ENCODE measurements at regions not wholly inside any gene's neighbourhood (a gene's known extent, or its start where the extent isn't known, plus 50 kb on each side); places are given as distances from the start of the nearest gene placed in this dataset.
"Not testable (repeated sequence)": the region's sequence is repeated elsewhere in the genome, so short reads cannot be mapped to it uniquely, and the experiment has no call there.

GRCh38 chr3:189385880-189386279 lies 214.1 kb downstream of the TPRG1 start:
- H3K4me3 Mint-ChIP-seq; H3K36me3 Mint-ChIP-seq (ENCODE audit: low read depth); H3K79me2 ChIP-seq (replicated peaks; ENCODE audit: insufficient read depth); H3K27ac Mint-ChIP-seq; H4K20me1 ChIP-seq (replicated peaks; ENCODE audit: insufficient read depth); H3K27ac ChIP-seq (ENCODE audit: low read depth); H3F3A ChIP-seq (replicated peaks; ENCODE audit: low read depth); ATAC-seq; H3K4me3 ChIP-seq; H3K36me3 ChIP-seq (ENCODE audit: insufficient read depth); H3K9me2 ChIP-seq (ENCODE audit: insufficient read depth); H3K4me2 ChIP-seq; H3K27me3 Mint-ChIP-seq (ENCODE audit: insufficient read depth, low read depth, poor library complexity); H2AFZ ChIP-seq; H3K9me3 Mint-ChIP-seq; H3K27me3 ChIP-seq (ENCODE audit: insufficient read depth); DNase-seq (ENCODE audit: low spot score): not testable (repeated sequence)
- peaks cover 19% of the 10 kb centered on the region for H3K4me1 ChIP-seq (ENCODE audit: insufficient read depth)
- H3K4me1 Mint-ChIP-seq: peaks cover 16% of the 10 kb centered on the region

GRCh38 chr3:189386739-189387138 lies 215.0 kb downstream of the TPRG1 start:
- Mint-ChIP-seq H3K9me3 (peaks cover 4% of the 10 kb centered on the region; the same call in 2 of the 3 replicates), H3K27ac (no peak overlapping the region), H3K4me1 (peaks cover 16% of the 10 kb centered on the region), H3K36me3 (ENCODE audit: low read depth) (peaks cover 4% of the 10 kb centered on the region; the same call in 1 of the 3 replicates), H3K27me3 (ENCODE audit: insufficient read depth, low read depth, poor library complexity) (no peaks in the 10 kb centered on the region), H3K4me3 (no peak overlapping the region)
- DNase-seq (ENCODE audit: low spot score): no peak
- Histone ChIP-seq H3K36me3 (ENCODE audit: insufficient read depth) (no peaks in the 10 kb centered on the region), H3K9me2 (ENCODE audit: insufficient read depth) (no peaks in the 10 kb centered on the region), H3F3A (replicated peaks; ENCODE audit: low read depth) (no peaks in the 10 kb centered on the region), H4K20me1 (replicated peaks; ENCODE audit: insufficient read depth) (no peaks in the 10 kb centered on the region), H3K4me3 (no peak overlapping the region), H3K79me2 (replicated peaks; ENCODE audit: insufficient read depth) (no peaks in the 10 kb centered on the region), H3K27ac (ENCODE audit: low read depth) (no peak overlapping the region), H3K27me3 (ENCODE audit: insufficient read depth) (no peaks in the 10 kb centered on the region), H3K4me2 (no peak overlapping the region), H2AFZ (no peak overlapping the region), H3K4me1 (ENCODE audit: insufficient read depth) (peaks cover 19% of the 10 kb centered on the region)
- no peak for ATAC-seq
- no peak for TF ChIP-seq ZNF331 (CRISPR knock-in tag; IDR thresholded peaks at IDR 0.05; ENCODE audit: low read depth)
- no peak for TF ChIP-seq EZH2 (IDR thresholded peaks at IDR 0.05; ENCODE audit: low read depth, unreplicated experiment)
- no peak for TF ChIP-seq STAT1 (IDR thresholded peaks at IDR 0.05; ENCODE audit: unreplicated experiment)
- TF ChIP-seq REST (IDR thresholded peaks at IDR 0.05; ENCODE audit: unreplicated experiment): no peak
- no peak for TF ChIP-seq ZNF462 (CRISPR knock-in tag; IDR thresholded peaks at IDR 0.05)
- TF ChIP-seq ETS1 (IDR thresholded peaks at IDR 0.05): no peak
- no peak for TF ChIP-seq JUNB (IDR thresholded peaks at IDR 0.05; ENCODE audit: unreplicated experiment)
- TF ChIP-seq EZH2phosphoT487 (IDR thresholded peaks at IDR 0.05; ENCODE audit: unreplicated experiment): no peak
- TF ChIP-seq NANOG (IDR thresholded peaks at IDR 0.05; ENCODE audit: borderline replicate concordance): no peak
- TF ChIP-seq CREB1 (CRISPR knock-in tag; IDR thresholded peaks at IDR 0.05; ENCODE audit: low read depth): no peak
